Stomach (tissue), 4 donors: ENCODE measurements at regions not wholly inside any gene's neighbourhood (a gene's known extent, or its start where the extent isn't known, plus 50 kb on each side); places are given as distances from the start of the nearest gene placed in this dataset.

Experiments
- POLR2A ChIP-seq, 4 donors: fragments of 450-650 bp; IDR thresholded peaks; one replicate each; pipeline ENCODE4 v1.6.1; 2016; ENCODE audit warnings: antibody characterized with exemption in 4 of 4, control low read depth in 2 of 4, mild to moderate bottlenecking in 1 of 4, moderate library complexity in 1 of 4
- TF ChIP-seq, protein P1 (sequence below), 7 experiments: fragments of 450-650 bp in 4 of 7; fragments of 200-600 bp in 3 of 7; sonication (generic) in 3 of 7; IDR thresholded peaks; one replicate each; pipeline ENCODE4 v1.5.1; 2016 to 2019; ENCODE audit warnings: antibody characterized with exemption in 7 of 7, control low read depth in 2 of 7, mild to moderate bottlenecking in 1 of 7

DNA sequence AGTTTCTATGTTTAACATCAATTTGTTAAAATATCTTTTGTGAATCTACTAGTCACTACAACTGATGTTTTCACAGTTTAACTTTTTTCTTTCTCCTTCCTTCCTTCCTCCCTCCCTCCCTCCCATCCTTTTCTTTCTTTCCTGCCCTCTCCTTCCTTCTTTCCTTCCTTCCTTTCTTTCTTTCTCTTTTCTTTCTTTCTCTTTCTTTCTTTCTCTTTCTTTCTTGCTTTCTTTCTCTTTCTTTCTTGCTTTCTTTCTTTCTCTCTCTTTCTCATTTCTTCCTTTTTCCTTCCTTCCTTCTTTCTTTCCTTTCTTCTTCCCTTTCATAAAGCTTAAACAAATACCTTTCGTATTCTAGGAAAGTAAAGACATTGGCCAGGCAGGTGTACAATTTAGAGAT is 2083.0 kb upstream of the CELF4 start:
- TF ChIP-seq, protein P1, sequence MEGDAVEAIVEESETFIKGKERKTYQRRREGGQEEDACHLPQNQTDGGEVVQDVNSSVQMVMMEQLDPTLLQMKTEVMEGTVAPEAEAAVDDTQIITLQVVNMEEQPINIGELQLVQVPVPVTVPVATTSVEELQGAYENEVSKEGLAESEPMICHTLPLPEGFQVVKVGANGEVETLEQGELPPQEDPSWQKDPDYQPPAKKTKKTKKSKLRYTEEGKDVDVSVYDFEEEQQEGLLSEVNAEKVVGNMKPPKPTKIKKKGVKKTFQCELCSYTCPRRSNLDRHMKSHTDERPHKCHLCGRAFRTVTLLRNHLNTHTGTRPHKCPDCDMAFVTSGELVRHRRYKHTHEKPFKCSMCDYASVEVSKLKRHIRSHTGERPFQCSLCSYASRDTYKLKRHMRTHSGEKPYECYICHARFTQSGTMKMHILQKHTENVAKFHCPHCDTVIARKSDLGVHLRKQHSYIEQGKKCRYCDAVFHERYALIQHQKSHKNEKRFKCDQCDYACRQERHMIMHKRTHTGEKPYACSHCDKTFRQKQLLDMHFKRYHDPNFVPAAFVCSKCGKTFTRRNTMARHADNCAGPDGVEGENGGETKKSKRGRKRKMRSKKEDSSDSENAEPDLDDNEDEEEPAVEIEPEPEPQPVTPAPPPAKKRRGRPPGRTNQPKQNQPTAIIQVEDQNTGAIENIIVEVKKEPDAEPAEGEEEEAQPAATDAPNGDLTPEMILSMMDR (IDR thresholded peaks at IDR 0.05), result no peak
- TF ChIP-seq POLR2A (IDR thresholded peaks at IDR 0.05), result no peak
